BJ (cell line): ENCODE measurements at regions not wholly inside any gene's neighbourhood (a gene's known extent, or its start where the extent isn't known, plus 50 kb on each side); places are given as distances from the start of the nearest gene placed in this dataset.
"Not testable (repeated sequence)": the region's sequence is repeated elsewhere in the genome, so short reads cannot be mapped to it uniquely, and the experiment has no call there.

ENCODE experiments used
- CTCF ChIA-PET: fragments of 350-600 bp; formaldehyde crosslinking; extraction: SDS; loops from one replicate; lab custom pipeline; 2021; ENCODE audit warnings: antibody characterized with exemption, inconsistent platforms; lab: Yijun Ruan, JAX
- POLR2A ChIA-PET: fragments of 300-600 bp; sonication (Branson Sonifier 250); formaldehyde crosslinking; extraction: SDS; loops from one replicate; lab custom pipeline; 2021; ENCODE audit warnings: antibody characterized with exemption; lab: Charles Lee
- DNase-seq: peaks from one replicate; pipeline ENCODE4 v3.0.0-alpha.2; 2011; ENCODE audit warnings: low read depth
- H3K27me3 ChIP-seq: 2 replicates; pipeline ENCODE4 v1.6.0; 2011; ENCODE audit warnings: low read length; ENCODE audit not compliant: control insufficient read depth, insufficient read depth
- H3K36me3 ChIP-seq: 2 replicates; pipeline ENCODE4 v1.5.1; 2011; ENCODE audit warnings: low read length; ENCODE audit not compliant: control insufficient read depth, insufficient read depth
- H3K4me3 ChIP-seq: 2 replicates; pipeline ENCODE4 v1.5.1; 2011; ENCODE audit warnings: low read depth, mild to moderate bottlenecking, control low read depth, low read length
- CTCF ChIP-seq: IDR thresholded peaks from 2 replicates; pipeline ENCODE4 v1.5.1; 2011; ENCODE audit warnings: low read depth, mild to moderate bottlenecking, control low read depth, inconsistent platforms, low read length, moderate library complexity; ENCODE audit not compliant: insufficient read depth

GRCh38 chr21:9724542-9724941 lies 796.8 kb upstream of the TPTE start:
- DNase-seq, POLR2A ChIA-PET, H3K36me3 ChIP-seq, H3K4me3 ChIP-seq, H3K27me3 ChIP-seq, CTCF ChIA-PET: not testable (repeated sequence)

GRCh38 chr21:9727187-9727586 lies 794.2 kb upstream of the TPTE start:
- H3K4me3 ChIP-seq, H3K36me3 ChIP-seq, DNase-seq, POLR2A ChIA-PET, CTCF ChIA-PET, H3K27me3 ChIP-seq: not testable (repeated sequence)

GRCh38 chr21:9728219-9728992 lies 793.0 kb upstream of the TPTE start:
- DNase-seq, CTCF ChIA-PET, H3K36me3 ChIP-seq, POLR2A ChIA-PET, H3K27me3 ChIP-seq, H3K4me3 ChIP-seq: not testable (repeated sequence)

GRCh38 chr21:9730866-9731265 lies 790.5 kb upstream of the TPTE start:
- DNase-seq: no peak
- no peak for TF ChIP-seq CTCF
- Histone ChIP-seq H3K27me3 (no peaks in the 10 kb centered on the region), H3K4me3 (no peak overlapping the region), H3K36me3 (no peaks in the 10 kb centered on the region)
- ChIA-PET CTCF (no interaction called here), POLR2A (no interaction called here)

GRCh38 chr21:9731317-9731716 lies 790.1 kb upstream of the TPTE start:
- POLR2A ChIA-PET, H3K36me3 ChIP-seq, CTCF ChIA-PET: not testable (repeated sequence)

GRCh38 chr21:9732605-9733004 lies 788.8 kb upstream of the TPTE start:
- H3K27me3 ChIP-seq, CTCF ChIA-PET, H3K4me3 ChIP-seq, DNase-seq, H3K36me3 ChIP-seq, POLR2A ChIA-PET: not testable (repeated sequence)

More at GRCh38 chr21:9731317-9731716, 790.1 kb upstream of the TPTE start:
- not testable (repeated sequence) for DNase-seq, H3K27me3 ChIP-seq, H3K4me3 ChIP-seq

- POLR2A ChIA-PET, H3K4me3 ChIP-seq, H3K27me3 ChIP-seq, CTCF ChIA-PET, DNase-seq, H3K36me3 ChIP-seq: not testable (repeated sequence)
Observed at GRCh38 chr21:9733761-9734558, 787.4 kb upstream of the TPTE start.

- Histone ChIP-seq H3K36me3 (no peaks in the 10 kb centered on the region), H3K27me3 (no peaks in the 10 kb centered on the region), H3K4me3 (no peak overlapping the region)
- TF ChIP-seq CTCF: no peak
- ChIA-PET POLR2A (no interaction called here), CTCF (no interaction called here)
- no peak for DNase-seq
Observed at GRCh38 chr21:9735421-9735961, 785.9 kb upstream of the TPTE start.

- H3K27me3 ChIP-seq, DNase-seq, H3K4me3 ChIP-seq, POLR2A ChIA-PET, H3K36me3 ChIP-seq, CTCF ChIA-PET: not testable (repeated sequence)
Observed at GRCh38 chr21:9737301-9737700, 784.1 kb upstream of the TPTE start.

- POLR2A ChIA-PET, CTCF ChIA-PET, H3K36me3 ChIP-seq, H3K4me3 ChIP-seq, H3K27me3 ChIP-seq, DNase-seq: not testable (repeated sequence)
Observed at GRCh38 chr21:9737871-9738515, 783.4 kb upstream of the TPTE start.
